OCI-LY7 (cell line): ENCODE measurements at regions not wholly inside any gene's neighbourhood (a gene's known extent, or its start where the extent isn't known, plus 50 kb on each side); places are given as distances from the start of the nearest gene placed in this dataset.

Experiments used
- EZH2phosphoT487 ChIP-seq: fragments of 200-600 bp; sonication (generic); IDR thresholded peaks from 2 replicates; pipeline ENCODE4 v1.6.1; 2018; ENCODE audit warnings: low read depth, borderline replicate concordance, mild to moderate bottlenecking, mixed run types, antibody characterized with exemption, low read length, moderate library complexity, mixed read lengths
- TF ChIP-seq, protein P1 (sequence below): fragments of 200-600 bp; sonication (generic); conservative IDR thresholded peaks from 2 replicates; pipeline ENCODE4 v1.5.1; 2014; ENCODE audit warnings: mild to moderate bottlenecking, antibody characterized with exemption, low read length, moderate library complexity, mixed read lengths

DNA sequence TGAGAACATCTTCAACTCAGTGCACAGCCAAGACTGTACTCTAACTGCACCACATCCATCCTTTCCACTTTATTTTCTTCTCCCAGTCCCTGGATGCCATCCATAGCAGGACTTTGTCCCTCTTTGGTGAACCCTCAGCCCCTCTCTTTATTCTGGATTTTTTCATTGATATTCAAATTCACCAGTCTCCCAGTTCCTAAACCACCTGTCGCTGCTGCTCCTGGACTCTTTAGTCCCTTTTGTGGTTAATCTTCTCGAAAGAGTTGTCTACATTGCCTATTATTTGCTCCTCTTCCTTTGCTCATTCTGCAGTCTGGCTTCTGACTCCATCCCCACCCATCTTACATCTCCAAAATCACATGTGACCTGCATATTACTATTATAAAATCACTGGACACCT, 59.4 kb upstream of the ZSWIM6 start:
- TF ChIP-seq, protein P1, sequence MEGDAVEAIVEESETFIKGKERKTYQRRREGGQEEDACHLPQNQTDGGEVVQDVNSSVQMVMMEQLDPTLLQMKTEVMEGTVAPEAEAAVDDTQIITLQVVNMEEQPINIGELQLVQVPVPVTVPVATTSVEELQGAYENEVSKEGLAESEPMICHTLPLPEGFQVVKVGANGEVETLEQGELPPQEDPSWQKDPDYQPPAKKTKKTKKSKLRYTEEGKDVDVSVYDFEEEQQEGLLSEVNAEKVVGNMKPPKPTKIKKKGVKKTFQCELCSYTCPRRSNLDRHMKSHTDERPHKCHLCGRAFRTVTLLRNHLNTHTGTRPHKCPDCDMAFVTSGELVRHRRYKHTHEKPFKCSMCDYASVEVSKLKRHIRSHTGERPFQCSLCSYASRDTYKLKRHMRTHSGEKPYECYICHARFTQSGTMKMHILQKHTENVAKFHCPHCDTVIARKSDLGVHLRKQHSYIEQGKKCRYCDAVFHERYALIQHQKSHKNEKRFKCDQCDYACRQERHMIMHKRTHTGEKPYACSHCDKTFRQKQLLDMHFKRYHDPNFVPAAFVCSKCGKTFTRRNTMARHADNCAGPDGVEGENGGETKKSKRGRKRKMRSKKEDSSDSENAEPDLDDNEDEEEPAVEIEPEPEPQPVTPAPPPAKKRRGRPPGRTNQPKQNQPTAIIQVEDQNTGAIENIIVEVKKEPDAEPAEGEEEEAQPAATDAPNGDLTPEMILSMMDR = no peak
- no peak for TF ChIP-seq EZH2phosphoT487
